ENCODE measurements at regions not wholly inside any gene's neighbourhood (a gene's known extent, or its start where the extent isn't known, plus 50 kb on each side); places are given as distances from the start of the nearest gene placed in this dataset.

DNA sequence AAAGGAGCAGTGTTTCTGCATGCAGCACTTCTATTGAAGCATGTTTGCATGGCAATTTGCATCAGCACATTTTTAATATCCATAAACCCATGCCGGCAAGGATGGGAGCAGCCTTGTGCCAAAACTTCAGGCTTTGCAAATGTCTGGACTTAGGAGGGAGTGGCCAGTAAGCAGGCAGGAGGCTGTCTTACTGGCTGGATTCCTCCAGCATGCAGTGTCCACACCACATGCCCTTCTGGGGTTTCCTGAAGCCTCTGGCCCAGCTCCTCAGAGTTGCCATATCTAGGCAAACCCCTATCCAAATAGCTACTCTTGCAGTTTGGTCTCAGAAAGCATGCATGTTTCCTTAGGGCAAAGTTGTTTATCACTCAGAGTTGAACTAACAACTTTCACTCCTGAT, 139.1 kb upstream of the MRPS22 start:
- TF ChIP-seq, protein P1, sequence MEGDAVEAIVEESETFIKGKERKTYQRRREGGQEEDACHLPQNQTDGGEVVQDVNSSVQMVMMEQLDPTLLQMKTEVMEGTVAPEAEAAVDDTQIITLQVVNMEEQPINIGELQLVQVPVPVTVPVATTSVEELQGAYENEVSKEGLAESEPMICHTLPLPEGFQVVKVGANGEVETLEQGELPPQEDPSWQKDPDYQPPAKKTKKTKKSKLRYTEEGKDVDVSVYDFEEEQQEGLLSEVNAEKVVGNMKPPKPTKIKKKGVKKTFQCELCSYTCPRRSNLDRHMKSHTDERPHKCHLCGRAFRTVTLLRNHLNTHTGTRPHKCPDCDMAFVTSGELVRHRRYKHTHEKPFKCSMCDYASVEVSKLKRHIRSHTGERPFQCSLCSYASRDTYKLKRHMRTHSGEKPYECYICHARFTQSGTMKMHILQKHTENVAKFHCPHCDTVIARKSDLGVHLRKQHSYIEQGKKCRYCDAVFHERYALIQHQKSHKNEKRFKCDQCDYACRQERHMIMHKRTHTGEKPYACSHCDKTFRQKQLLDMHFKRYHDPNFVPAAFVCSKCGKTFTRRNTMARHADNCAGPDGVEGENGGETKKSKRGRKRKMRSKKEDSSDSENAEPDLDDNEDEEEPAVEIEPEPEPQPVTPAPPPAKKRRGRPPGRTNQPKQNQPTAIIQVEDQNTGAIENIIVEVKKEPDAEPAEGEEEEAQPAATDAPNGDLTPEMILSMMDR (IDR thresholded peaks at IDR 0.05; ENCODE audit: low read depth, low read length, missing control alignments) = no peak
- no peak for DNase-seq (ENCODE audit: low read depth)
- no peak overlapping the region for H3K4me3 ChIP-seq (ENCODE audit: low read depth, low read length)

DNA sequence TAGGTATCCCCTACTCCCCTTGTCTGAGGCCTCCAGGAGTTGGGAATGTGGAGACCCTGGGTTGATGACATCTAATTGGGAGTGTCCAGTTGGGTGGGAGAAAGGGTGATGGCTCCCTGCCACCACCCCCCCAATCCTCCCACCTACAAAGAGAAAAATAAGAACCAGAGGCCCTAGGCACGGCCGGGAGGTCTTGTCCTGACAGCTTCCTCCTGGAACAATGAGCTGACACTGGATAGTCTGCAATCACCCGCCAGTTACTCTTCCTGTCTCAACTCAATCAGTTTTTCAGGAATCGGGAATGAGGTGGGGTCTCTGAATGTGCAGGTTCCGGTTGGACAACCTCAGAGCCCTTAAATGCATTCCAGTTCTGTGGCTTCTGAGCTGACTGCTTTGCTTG, 129.9 kb upstream of the MRPS22 start:
- H3K4me3 ChIP-seq (ENCODE audit: low read depth, low read length) = no peak overlapping the region
- DNase-seq (ENCODE audit: low read depth) = no peak
- TF ChIP-seq, protein P1 (IDR thresholded peaks at IDR 0.05; ENCODE audit: low read depth, low read length, missing control alignments) = no peak

- TF ChIP-seq, protein P1 (IDR thresholded peaks at IDR 0.05; ENCODE audit: low read depth, low read length, missing control alignments) = no peak
- DNase-seq (ENCODE audit: low read depth) = no peak
- no peak overlapping the region for H3K4me3 ChIP-seq (ENCODE audit: low read depth, low read length)
Observed at GRCh38 chr3:139216958-139217357, 126.9 kb upstream of the MRPS22 start.

- TF ChIP-seq, protein P1 (IDR thresholded peaks at IDR 0.05; ENCODE audit: low read depth, low read length, missing control alignments) = no peak
- no peak for DNase-seq (ENCODE audit: low read depth)
- H3K4me3 ChIP-seq (ENCODE audit: low read depth, low read length) = no peak overlapping the region
Observed at GRCh38 chr3:139217633-139218032, 126.2 kb upstream of the MRPS22 start.

GRCh38 chr3:139218046-139218445, 125.8 kb upstream of the MRPS22 start:
- DNase-seq (ENCODE audit: low read depth) = no peak
- TF ChIP-seq, protein P1 (IDR thresholded peaks at IDR 0.05; ENCODE audit: low read depth, low read length, missing control alignments) = no peak
- H3K4me3 ChIP-seq (ENCODE audit: low read depth, low read length) = no peak overlapping the region

GRCh38 chr3:139219463-139219862, 124.4 kb upstream of the MRPS22 start:
- no peak overlapping the region for H3K4me3 ChIP-seq (ENCODE audit: low read depth, low read length)
- no peak for DNase-seq (ENCODE audit: low read depth)
- TF ChIP-seq, protein P1 (IDR thresholded peaks at IDR 0.05; ENCODE audit: low read depth, low read length, missing control alignments) = no peak

DNA sequence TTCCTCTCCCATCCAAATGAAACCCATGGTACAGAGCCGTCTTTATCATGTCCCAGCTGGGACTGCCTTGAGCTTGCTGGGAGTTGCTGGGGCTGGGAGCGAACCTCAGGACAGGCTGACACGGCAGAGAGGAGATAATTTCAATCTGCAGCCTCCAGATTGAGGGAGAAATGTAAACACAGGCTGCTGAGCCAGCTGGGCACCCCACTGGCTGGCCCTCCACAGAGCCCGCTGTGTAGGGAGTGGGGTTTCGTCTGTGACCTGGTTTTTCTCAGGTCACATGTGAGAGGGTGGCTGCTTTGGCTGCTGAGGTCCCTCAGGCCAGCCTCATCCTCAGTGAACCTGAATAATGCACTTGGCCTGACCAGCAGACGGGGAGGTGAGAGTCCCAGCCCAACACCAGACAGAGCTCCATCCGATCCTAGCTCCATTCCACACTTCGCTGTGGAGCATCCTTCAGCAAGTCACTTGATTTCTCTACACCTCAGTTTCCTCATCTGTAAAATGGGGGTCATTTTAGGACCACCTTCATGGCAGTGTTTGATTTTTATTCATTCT, 121.6 kb upstream of the MRPS22 start:
- no peak overlapping the region for H3K4me3 ChIP-seq (ENCODE audit: low read depth, low read length)
- TF ChIP-seq, protein P1 (IDR thresholded peaks at IDR 0.05; ENCODE audit: low read depth, low read length, missing control alignments) = no peak
- DNase-seq (ENCODE audit: low read depth) = no peak
